Adrenal gland (tissue), 9 donors: ENCODE measurements at regions not wholly inside any gene's neighbourhood (a gene's known extent, or its start where the extent isn't known, plus 50 kb on each side); places are given as distances from the start of the nearest gene placed in this dataset.

Experiments used
- DNase-seq, 7 donors: peaks; one replicate each; pipeline ENCODE4 v3.0.0-alpha.2; 2019 to 2020
- H3K27ac ChIP-seq, 5 donors: fragments of 200-600 bp; sonication (generic) in 4 of 5; 1 replicate in 3 of 5; 2 replicates in 2 of 5; pipeline versions ENCODE4 v1.5.1 to v1.8.0; 2016 to 2020; ENCODE audit warnings: mild to moderate bottlenecking in 1 of 5
- H3K27me3 ChIP-seq: fragments of 200-600 bp; 2 replicates; pipeline ENCODE4 v1.8.0; 2021
- H3K36me3 ChIP-seq, 2 donors: fragments of 200-600 bp; replicated peaks in 1 of 2; 1 replicate in 1 of 2; 2 replicates in 1 of 2; pipeline versions ENCODE4 v1.5.1 to v1.8.0; 2018 to 2022
- H3K4me1 ChIP-seq, 2 donors: fragments of 200-600 bp; replicated peaks in 1 of 2; 1 replicate in 1 of 2; 2 replicates in 1 of 2; pipeline versions ENCODE4 v1.5.1 to v1.8.0; 2018 to 2021
- H3K4me3 ChIP-seq, 4 donors: fragments of 200-600 bp; sonication (generic) in 3 of 4; one replicate each; pipeline ENCODE4 v1.5.1; 2016 to 2018
- H3K9me3 ChIP-seq, 3 donors: fragments of 200-600 bp; sonication (generic) in 1 of 3; replicated peaks in 1 of 3; 1 replicate in 2 of 3; 2 replicates in 1 of 3; pipeline versions ENCODE4 v1.5.1 to v1.8.0; 2016 to 2021
- CTCF ChIP-seq, 6 experiments: fragments of 450-650 bp in 4 of 6; fragments of 200-600 bp in 2 of 6; sonication (generic) in 1 of 6; IDR thresholded peaks; 1 replicate in 5 of 6; 2 replicates in 1 of 6; pipeline versions ENCODE4 v1.5.1 to v1.8.0; 2016 to 2021; ENCODE audit warnings: antibody characterized with exemption in 6 of 6, mild to moderate bottlenecking in 2 of 6, moderate library complexity in 1 of 6
- POLR2A ChIP-seq, 2 donors: fragments of 450-650 bp; IDR thresholded peaks; one replicate each; pipeline ENCODE4 v1.6.1; 2017; ENCODE audit warnings: antibody characterized with exemption in 2 of 2, mild to moderate bottlenecking in 2 of 2, moderate library complexity in 1 of 2
- WGBS, 4 donors: extraction: QIAGEN DNeasy Blood & Tissue Kit in 2 of 4; methylation state at CpG; one replicate each; pipeline versions ENCODE4 v1.1.5 to v1.1.7; 2013 to 2017; 5-methylcytosine and 5-hydroxymethylcytosine counted together
- intact Hi-C, 2 donors: fragments of 100-400 bp; cut with DNase I; formaldehyde crosslinking; loops; one replicate each; pipeline versions ENCODE4 v1.14.1 to v1.15.0; 2022 to 2023
- donor health status: healthy with polysubstance abuse.
- donor health status: Bipolar disorder and iron deficiency.
- donor health status: DM: yes; HTN: yes; CAD: no.
- donor health status: DM: no; HTN: no; CAD: no.
- donor health status: DM: no; HTN: no; CAD: no.

GRCh38 chr12:97005174-97005573 lies 98.1 kb downstream of the NEDD1 start:
- 27 to 37% (median 34%) methylated on average over 1 of the region's 1 CpG for WGBS, 4 donors
- H3K27ac ChIP-seq: no peak overlapping the region
- no peaks in the 10 kb centered on the region for H3K36me3 ChIP-seq
- no peaks in the 10 kb centered on the region for H3K9me3 ChIP-seq
- intact Hi-C loops: no loop called here
- no peak for TF ChIP-seq CTCF (IDR thresholded peaks at IDR 0.05)
- TF ChIP-seq POLR2A (IDR thresholded peaks at IDR 0.05): no peak
- H3K27me3 ChIP-seq: peaks cover 5% of the 10 kb centered on the region
- no peak overlapping the region for H3K4me3 ChIP-seq
- DNase-seq: no peak
- no peaks in the 10 kb centered on the region for H3K4me1 ChIP-seq

GRCh38 chr12:97005646-97006045 lies 98.6 kb downstream of the NEDD1 start:
- H3K4me3 ChIP-seq: no peak overlapping the region
- intact Hi-C loops: no loop called here
- TF ChIP-seq POLR2A (IDR thresholded peaks at IDR 0.05) (no peak), CTCF (IDR thresholded peaks at IDR 0.05) (no peak)
- no peaks in the 10 kb centered on the region for H3K4me1 ChIP-seq
- no peak overlapping the region for H3K27ac ChIP-seq
- H3K36me3 ChIP-seq: no peaks in the 10 kb centered on the region
- DNase-seq: no peak
- WGBS, 4 donors: 83 to 89% (median 84%) methylated on average over 3 of the region's 3 CpGs
- peaks cover 5% of the 10 kb centered on the region for H3K27me3 ChIP-seq
- no peaks in the 10 kb centered on the region for H3K9me3 ChIP-seq

GRCh38 chr12:97006585-97006984 lies 99.5 kb downstream of the NEDD1 start:
- Histone ChIP-seq H3K27me3 (peaks cover 5% of the 10 kb centered on the region), H3K4me1 (no peaks in the 10 kb centered on the region), H3K4me3 (no peak overlapping the region), H3K27ac (no peak overlapping the region), H3K36me3 (no peaks in the 10 kb centered on the region), H3K9me3 (no peaks in the 10 kb centered on the region)
- intact Hi-C loops: no loop called here
- DNase-seq: no peak
- 76 to 91% (median 85%) methylated on average over 2 of the region's 2 CpGs for WGBS, 4 donors
- TF ChIP-seq CTCF (IDR thresholded peaks at IDR 0.05): no peak
- no peak for TF ChIP-seq POLR2A (IDR thresholded peaks at IDR 0.05)

- peaks cover 0 to 9% (median 0%) of the 10 kb centered on the region in 3 donors for H3K9me3 ChIP-seq
- WGBS, 4 donors: 81 to 100% (median 89%) methylated on average over 1 of the region's 1 CpG
- H3K4me1 ChIP-seq: no peaks in the 10 kb centered on the region
- no peak for DNase-seq
- no peak overlapping the region for H3K27ac ChIP-seq
- no peak for TF ChIP-seq CTCF (IDR thresholded peaks at IDR 0.05)
- TF ChIP-seq POLR2A (IDR thresholded peaks at IDR 0.05): no peak
- H3K4me3 ChIP-seq: no peak overlapping the region
- H3K36me3 ChIP-seq: no peaks in the 10 kb centered on the region
- intact Hi-C loops: no loop called here
- no peaks in the 10 kb centered on the region for H3K27me3 ChIP-seq
These were observed 109.1 kb downstream of the NEDD1 start for GRCh38 chr12:97016163-97016562.
